H1 (cell line): ENCODE measurements at regions not wholly inside any gene's neighbourhood (a gene's known extent, or its start where the extent isn't known, plus 50 kb on each side); places are given as distances from the start of the nearest gene placed in this dataset.

Experiments used
- CTCF ChIA-PET: fragments of 300-600 bp; sonication (Branson Sonifier 250); formaldehyde crosslinking; loops from one replicate; lab custom pipeline; 2021; ENCODE audit not compliant: partially characterized antibody; lab: Charles Lee
- POLR2A ChIA-PET: fragments of 300-600 bp; sonication (Branson Sonifier 250); formaldehyde crosslinking; loops from one replicate; lab custom pipeline; 2021; ENCODE audit warnings: inconsistent platforms; ENCODE audit not compliant: partially characterized antibody; lab: Charles Lee
- DNase-seq, 2 experiments: peaks; one replicate each; pipeline versions ENCODE4 v3.0.0 to v3.0.0-alpha.2; 2010 to 2022; ENCODE audit warnings: low spot score in 2 of 2, low read depth in 1 of 2, mixed read lengths in 1 of 2
- FAIRE-seq: peaks from 2 replicates; lab custom pipeline; 2011; peaks lifted over from hg19 to GRCh38; lab: Jason Lieb, UNC
- H2AFZ ChIP-seq: 2 replicates; pipeline ENCODE4 v1.8.1; 2012; ENCODE audit warnings: low read length, inconsistent platforms
- H2AK5ac ChIP-seq: 2 replicates; pipeline ENCODE4 v1.6.1; 2013; ENCODE audit warnings: low read depth, low read length
- H2BK120ac ChIP-seq: replicated peaks from 2 replicates; pipeline ENCODE3; 2013; ENCODE audit warnings: low read depth, low read length, inconsistent platforms
- H2BK12ac ChIP-seq: 2 replicates; pipeline ENCODE4 v1.6.1; 2013; ENCODE audit warnings: low read depth, low read length
- H2BK15ac ChIP-seq: 2 replicates; pipeline ENCODE4 v1.6.1; 2013; ENCODE audit warnings: low read length
- H2BK20ac ChIP-seq: 2 replicates; pipeline ENCODE4 v1.6.1; 2013; ENCODE audit warnings: low read length
- H2BK5ac ChIP-seq: 2 replicates; pipeline ENCODE4 v1.6.1; 2013; ENCODE audit warnings: low read depth, low read length
- H3K14ac ChIP-seq: 2 replicates; pipeline ENCODE4 v1.6.1; 2013; ENCODE audit warnings: inconsistent platforms; ENCODE audit not compliant: insufficient read length
- H3K18ac ChIP-seq: 2 replicates; pipeline ENCODE4 v1.6.1; 2013; ENCODE audit warnings: low read length; ENCODE audit errors: extremely low read depth
- H3K23ac ChIP-seq: 2 replicates; pipeline ENCODE4 v1.6.1; 2013; ENCODE audit warnings: inconsistent platforms; ENCODE audit not compliant: insufficient read length
- H3K23me2 ChIP-seq: 2 replicates; pipeline ENCODE4 v1.6.1; 2013; ENCODE audit warnings: low read depth, low read length
- H3K27ac ChIP-seq: 2 replicates; pipeline ENCODE4 v1.6.1; 2011; ENCODE audit warnings: low read depth, low read length, inconsistent platforms
- H3K27me3 ChIP-seq, 4 experiments: replicated peaks in 1 of 4; 1 replicate in 1 of 4; 2 replicates in 3 of 4; pipeline versions ENCODE4 v1.6.1 to v1.8.1; 2011 to 2013; ENCODE audit warnings: low read length in 3 of 4, mild to moderate bottlenecking in 3 of 4, inconsistent platforms in 2 of 4, mixed read lengths in 2 of 4, moderate library complexity in 1 of 4; ENCODE audit not compliant: control insufficient read depth in 3 of 4, insufficient read depth in 3 of 4; ENCODE audit errors: extremely low read depth in 1 of 4
- H3K36me3 ChIP-seq, 4 experiments: 2 replicates each; pipeline versions ENCODE4 v1.6.1 to v1.8.1; 2011 to 2013; ENCODE audit warnings: mild to moderate bottlenecking in 4 of 4, low read length in 3 of 4, moderate library complexity in 2 of 4, control low read depth in 1 of 4, inconsistent platforms in 1 of 4; ENCODE audit not compliant: insufficient read depth in 4 of 4, control insufficient read depth in 2 of 4
- H3K4ac ChIP-seq: replicated peaks from 2 replicates; pipeline ENCODE3; 2013; ENCODE audit warnings: low read length, low read depth, mixed read lengths, inconsistent platforms; ENCODE audit not compliant: insufficient read length
- H3K4me1 ChIP-seq, 4 experiments: replicated peaks in 1 of 4; 1 replicate in 1 of 4; 2 replicates in 3 of 4; pipeline versions ENCODE4 v1.6.1 to v1.8.1; 2011 to 2013; ENCODE audit warnings: low read length in 3 of 4, inconsistent platforms in 2 of 4, mixed read lengths in 1 of 4; ENCODE audit not compliant: insufficient read depth in 4 of 4, control insufficient read depth in 3 of 4
- H3K4me2 ChIP-seq, 2 experiments: 2 replicates each; pipeline versions ENCODE4 v1.6.1 to v1.8.1; 2011 to 2013; ENCODE audit warnings: low read depth in 2 of 2, low read length in 2 of 2, control low read depth in 1 of 2, inconsistent platforms in 1 of 2, mild to moderate bottlenecking in 1 of 2; ENCODE audit not compliant: insufficient read depth in 1 of 2
- H3K4me3 ChIP-seq, 4 experiments: fragments of 200-600, 300-600 bp in 1 of 4; sonication (generic), shearing (Covaris generic), sonication (Bioruptor Twin) in 1 of 4; 2 replicates each; pipeline versions ENCODE4 v1.5.1 to v1.8.1; 2011 to 2016; ENCODE audit warnings: low read length in 4 of 4, low read depth in 3 of 4, control low read depth in 2 of 4, inconsistent platforms in 2 of 4, mild to moderate bottlenecking in 2 of 4, mixed read lengths in 1 of 4, moderate library complexity in 1 of 4; ENCODE audit not compliant: insufficient read depth in 2 of 4; ENCODE audit errors: extremely low read depth in 1 of 4
- H3K56ac ChIP-seq: replicated peaks from 2 replicates; pipeline ENCODE3; 2013; ENCODE audit warnings: low read depth, mild to moderate bottlenecking, mixed read lengths, low read length, inconsistent platforms; ENCODE audit not compliant: insufficient read length
- H3K79me1 ChIP-seq: 2 replicates; pipeline ENCODE4 v1.6.1; 2013; ENCODE audit warnings: low read depth, low read length, control low read depth
- H3K79me2 ChIP-seq, 2 experiments: 2 replicates each; pipeline versions ENCODE4 v1.6.1 to v1.8.1; 2012 to 2013; ENCODE audit warnings: low read length in 2 of 2, mild to moderate bottlenecking in 2 of 2, inconsistent platforms in 1 of 2; ENCODE audit not compliant: insufficient read depth in 2 of 2, control insufficient read depth in 1 of 2
- H3K9ac ChIP-seq, 4 experiments: replicated peaks in 1 of 4; 1 replicate in 1 of 4; 2 replicates in 3 of 4; pipeline versions ENCODE4 v1.6.1 to v1.8.1; 2011 to 2013; ENCODE audit warnings: low read depth in 3 of 4, low read length in 3 of 4, control low read depth in 2 of 4, mild to moderate bottlenecking in 2 of 4, moderate library complexity in 2 of 4, inconsistent platforms in 1 of 4; ENCODE audit errors: extremely low read depth in 1 of 4
- H3K9me3 ChIP-seq, 2 experiments: 2 replicates each; pipeline versions ENCODE4 v1.6.1 to v1.8.1; 2012 to 2013; ENCODE audit warnings: mild to moderate bottlenecking in 2 of 2, moderate library complexity in 2 of 2, control low read depth in 1 of 2, inconsistent platforms in 1 of 2, low read depth in 1 of 2, low read length in 1 of 2, mixed read lengths in 1 of 2; ENCODE audit not compliant: insufficient read depth in 2 of 2
- H4K20me1 ChIP-seq, 2 experiments: replicated peaks in 1 of 2; 2 replicates each; pipeline versions ENCODE3 to v1.8.1; 2011 to 2013; ENCODE audit warnings: inconsistent platforms in 2 of 2, low read length in 2 of 2, mild to moderate bottlenecking in 1 of 2; ENCODE audit not compliant: insufficient read depth in 2 of 2, control insufficient read depth in 1 of 2
- H4K5ac ChIP-seq: 2 replicates; pipeline ENCODE4 v1.6.1; 2013; ENCODE audit warnings: low read length, low read depth, mixed read lengths, inconsistent platforms; ENCODE audit not compliant: insufficient read length
- H4K8ac ChIP-seq: 2 replicates; pipeline ENCODE4 v1.8.0; 2013; ENCODE audit warnings: mild to moderate bottlenecking, moderate library complexity, low read length, inconsistent platforms; ENCODE audit not compliant: insufficient read depth; ENCODE audit errors: extremely low read depth
- H4K91ac ChIP-seq: replicated peaks from 2 replicates; pipeline ENCODE3; 2013; ENCODE audit warnings: low read length, mixed read lengths, inconsistent platforms; ENCODE audit not compliant: insufficient read length
- CTCF ChIP-seq, 3 experiments: IDR thresholded peaks; 1 replicate in 2 of 3; 2 replicates in 1 of 3; pipeline versions ENCODE4 v1.5.1 to v1.6.1; 2011; ENCODE audit warnings: low read length in 3 of 3, mild to moderate bottlenecking in 3 of 3, inconsistent platforms in 2 of 3, low read depth in 1 of 3, moderate library complexity in 1 of 3; ENCODE audit not compliant: insufficient read depth in 1 of 3; ENCODE audit errors: control extremely low read depth in 1 of 3
- FOSL1 ChIP-seq: IDR thresholded peaks from 2 replicates; pipeline ENCODE4 v1.6.1; 2011; ENCODE audit warnings: mild to moderate bottlenecking, low read depth, low read length, moderate library complexity; ENCODE audit not compliant: insufficient read depth
- KDM1A ChIP-seq: fragments of 200-600, 300-600 bp; sonication (generic); IDR thresholded peaks from 2 replicates; pipeline ENCODE4 v1.7.1; 2016; ENCODE audit warnings: mild to moderate bottlenecking, low read length, borderline replicate concordance
- NANOG ChIP-seq: IDR thresholded peaks from 2 replicates; pipeline ENCODE4 v1.6.1; 2011; ENCODE audit warnings: low read length, low read depth, mild to moderate bottlenecking, inconsistent platforms; ENCODE audit not compliant: insufficient read depth, poor library complexity, severe bottlenecking
- PHF8 ChIP-seq: fragments of 200-600 bp; sonication (generic); conservative IDR thresholded peaks from 2 replicates; pipeline ENCODE4 v1.7.1; 2012; ENCODE audit warnings: low read depth, mild to moderate bottlenecking, inconsistent platforms, low read length, moderate library complexity
- WGBS, 2 experiments: shearing (Covaris generic) in 1 of 2; methylation state at CpG; one replicate each; pipeline versions ENCODE4 v1.1.6 to v1.1.7; 2013 to 2015; ENCODE audit warnings: low lambda C conversion rate in 2 of 2, mixed read lengths in 2 of 2, inconsistent platforms in 1 of 2, low coverage in 1 of 2, missing lambda C conversion rate in 1 of 2; ENCODE audit not compliant: insufficient replicate concordance in 2 of 2, insufficient coverage in 1 of 2, insufficient read length in 1 of 2; ENCODE audit errors: extremely low coverage in 1 of 2, missing lambda C conversion rate in 1 of 2; 5-methylcytosine and 5-hydroxymethylcytosine counted together

GRCh38 chr3:194987571-194988494 lies 283.1 kb downstream of the XXYLT1 start:
- ChIA-PET CTCF (interaction anchor here (0.8 to 2.2 kb wide), 12 partner anchors 9 to 300 kb away, joined by 3 to 10 read pairs (median 4); no protein-coding TSS in a partner anchor), POLR2A (interaction anchor here (0.9 kb wide), 1 partner anchor 9 kb away, joined by 3 read pairs; no protein-coding TSS in a partner anchor)
- Histone ChIP-seq H3K36me3 (no peaks in the 10 kb centered on the region), H3K23ac (no peak overlapping the region), H3K4me1 (peaks cover 0 to 7% (median 5%) of the 10 kb centered on the region in 4 experiments; a peak in 3 of 7 replicates), H3K27me3 (peaks cover 0 to 7% (median 2%) of the 10 kb centered on the region in 4 experiments; a peak in 2 of 7 replicates), H2BK12ac (no peak overlapping the region), H3K4ac (no peak overlapping the region), H2BK5ac (no peak overlapping the region), H3K14ac (no peak overlapping the region), H3K18ac (no peak overlapping the region), H3K9me3 (no peaks in the 10 kb centered on the region), H3K56ac (no peak overlapping the region), H4K20me1 (no peaks in the 10 kb centered on the region), H3K4me2 (no peak overlapping the region), H3K79me1 (no peaks in the 10 kb centered on the region), H3K23me2 (no peaks in the 10 kb centered on the region; the same call in 1 of the 2 replicates), H2BK20ac (no peak overlapping the region), H3K4me3 (no peak overlapping the region), H4K5ac (no peak overlapping the region), H3K27ac (no peak overlapping the region), H3K9ac (no peak overlapping the region; a peak in 1 of 7 replicates), H2AFZ (no peak overlapping the region), H4K8ac (no peak overlapping the region; the same call in 1 of the 2 replicates), H4K91ac (no peak overlapping the region), H2BK120ac (no peak overlapping the region), H3K79me2 (no peaks in the 10 kb centered on the region), H2AK5ac (no peak overlapping the region), H2BK15ac (no peak overlapping the region)
- peak in 1 of 2 experiments; percentile 34 for DNase-seq
- no peak for FAIRE-seq
- TF ChIP-seq NANOG (no peak), KDM1A (no peak), FOSL1 (no peak), PHF8 (no peak), CTCF (IDR thresholded peaks at IDR 0.05; ENCODE audit: control extremely low read depth in 1 of 3, insufficient read depth in 1 of 3, low read depth in 1 of 3, low read length in 3 of 3) (no peak)
- WGBS, 2 experiments, result 71% methylated on average over 21 of the region's 21 CpGs; no CpG with 5 or more reads in 1 of the 2 experiments
